Fibroblast of skin of abdomen (primary cell): ENCODE measurements at regions not wholly inside any gene's neighbourhood (a gene's known extent, or its start where the extent isn't known, plus 50 kb on each side); places are given as distances from the start of the nearest gene placed in this dataset.
A peak's percentile ranks its signal among the peaks of the same experiment; 100 is the strongest.
"Not testable (repeated sequence)": the region's sequence is repeated elsewhere in the genome, so short reads cannot be mapped to it uniquely, and the experiment has no call there.

Source experiments
- DNase-seq: peaks from one replicate; pipeline ENCODE4 v3.0.0-alpha.2; 2013

DNA sequence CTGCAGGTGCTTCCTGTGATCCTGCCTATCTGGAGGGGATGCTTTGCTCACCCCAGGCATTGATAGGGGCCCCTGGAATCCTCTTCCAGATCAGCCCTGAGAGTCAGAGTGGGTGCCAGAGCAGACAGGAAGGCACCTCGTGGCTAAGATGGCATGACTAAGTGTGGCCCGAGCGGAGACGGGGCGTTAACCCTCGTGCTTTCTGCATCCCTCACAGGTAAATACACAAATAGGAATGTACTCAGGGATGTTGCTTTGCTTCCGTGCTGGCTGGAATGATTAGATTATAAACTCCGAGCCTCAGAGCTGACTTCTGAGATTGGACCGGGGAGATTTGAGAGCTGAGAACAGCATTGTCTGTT is 312.7 kb upstream of the B3GAT1 start:
- no peak for DNase-seq

- no peak for DNase-seq
These were observed 312.2 kb upstream of the B3GAT1 start for GRCh38 chr11:134724106-134724778.

- not testable (repeated sequence) for DNase-seq
These were observed 308.6 kb upstream of the B3GAT1 start for GRCh38 chr11:134720691-134721070.

DNA sequence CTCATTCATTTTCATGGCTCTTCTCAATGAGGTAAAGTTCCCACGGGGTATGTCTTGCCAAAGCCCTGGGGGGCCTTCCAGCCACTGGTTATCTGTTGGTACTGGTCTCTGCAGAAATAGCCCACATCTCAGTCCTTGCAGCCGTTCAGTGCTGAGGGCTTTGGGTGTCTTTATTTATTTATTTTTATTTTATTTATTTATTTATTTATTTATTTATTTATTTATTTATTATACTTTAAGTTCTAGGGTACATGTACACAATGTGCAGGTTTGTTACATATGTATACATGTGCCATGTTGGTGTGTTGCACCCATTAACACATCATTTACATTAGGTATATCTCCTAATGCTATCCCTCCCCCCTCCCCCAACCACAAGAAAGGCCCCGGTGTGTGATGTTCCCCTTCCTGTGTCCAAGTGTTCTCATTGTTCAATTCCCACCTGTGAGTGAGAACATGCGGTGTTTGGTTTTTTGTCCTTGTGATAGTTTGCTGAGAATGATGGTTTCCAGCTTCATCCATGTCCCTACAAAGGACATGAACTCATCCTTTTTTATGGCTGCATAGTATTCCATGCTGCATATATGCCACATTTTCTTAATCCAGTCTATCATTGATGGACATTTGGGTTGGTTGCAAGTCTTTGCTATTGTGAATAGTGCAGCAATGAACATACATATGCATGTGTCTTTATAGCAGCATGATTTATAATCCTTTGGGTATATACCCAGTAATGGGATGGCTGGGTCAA is 308.1 kb upstream of the B3GAT1 start:
- not testable (repeated sequence) for DNase-seq

GRCh38 chr11:134719397-134719796 is 307.4 kb upstream of the B3GAT1 start:
- no peak for DNase-seq

DNA sequence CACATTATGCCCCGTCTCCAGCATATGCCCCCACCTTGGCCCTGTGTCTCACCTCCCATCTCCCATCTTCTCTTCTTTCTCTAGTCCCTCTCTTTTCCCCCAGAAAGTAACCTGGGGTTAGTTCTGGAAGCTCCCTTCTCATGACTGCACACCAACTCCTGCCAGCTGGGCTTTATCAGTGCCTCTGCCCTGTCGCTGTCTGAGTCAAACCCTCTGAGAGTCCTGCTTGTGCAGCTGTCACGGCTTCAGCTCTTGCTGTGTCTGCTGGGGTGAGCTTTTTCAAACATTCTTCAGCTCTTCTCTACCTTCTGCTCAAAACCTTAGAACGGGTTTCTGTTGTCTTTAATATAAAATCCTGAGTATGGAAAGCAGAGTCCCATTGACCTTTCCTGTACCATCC is 304.5 kb upstream of the B3GAT1 start:
- DNase-seq, result no peak

DNA sequence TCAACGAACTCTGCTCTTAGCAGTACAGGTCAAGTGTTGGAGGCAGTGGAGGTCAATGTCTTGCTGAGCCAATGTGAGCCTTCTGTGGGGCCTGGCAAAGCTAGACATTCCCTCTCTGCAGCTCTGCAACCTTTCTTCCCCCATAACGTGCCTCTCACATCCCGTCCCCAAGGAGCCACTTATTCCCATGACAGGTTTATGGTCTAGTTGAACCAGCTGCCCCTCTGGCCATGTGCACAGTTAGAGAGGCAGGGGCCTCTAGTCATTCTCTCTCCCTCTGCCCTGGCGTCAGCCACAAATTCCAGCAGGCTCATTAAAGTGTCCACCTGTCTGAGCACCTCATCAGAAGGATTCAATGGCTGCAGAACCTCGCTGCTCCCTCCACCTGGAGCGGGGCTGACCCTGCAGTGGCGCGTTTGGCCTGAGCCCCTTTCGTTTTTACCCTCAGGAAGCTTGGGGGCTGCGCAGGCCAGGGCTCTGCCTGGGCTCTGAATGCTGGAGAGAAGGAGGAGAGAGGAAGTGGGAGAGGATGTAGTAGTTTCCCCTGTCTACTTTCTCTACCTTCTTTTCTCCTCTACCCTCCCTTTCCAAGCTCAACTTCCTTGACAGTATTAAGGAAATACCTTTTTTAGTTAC is 302.1 kb upstream of the B3GAT1 start:
- no peak for DNase-seq

- DNase-seq, result no peak
These were observed 300.4 kb upstream of the B3GAT1 start for GRCh38 chr11:134712228-134713145.

DNA sequence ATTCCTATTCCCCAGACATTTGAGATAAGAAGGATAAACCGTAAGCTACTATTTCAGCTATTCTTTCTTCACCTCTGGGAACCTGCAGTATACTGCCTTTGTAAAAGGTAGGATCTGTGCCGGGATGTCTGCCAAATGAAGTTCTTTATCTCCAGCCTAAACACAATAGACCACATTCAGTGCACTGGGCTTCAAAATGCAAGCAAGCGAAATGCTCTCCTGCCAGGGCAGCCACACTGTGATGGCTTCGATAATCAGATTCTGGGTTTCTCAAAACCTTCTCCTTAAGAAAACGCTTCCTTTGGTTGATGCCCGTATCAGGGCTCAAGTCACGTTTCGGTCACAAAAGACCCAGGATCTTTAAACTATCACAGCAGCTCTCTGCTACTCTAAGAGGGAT is 299.5 kb upstream of the B3GAT1 start:
- no peak for DNase-seq

DNA sequence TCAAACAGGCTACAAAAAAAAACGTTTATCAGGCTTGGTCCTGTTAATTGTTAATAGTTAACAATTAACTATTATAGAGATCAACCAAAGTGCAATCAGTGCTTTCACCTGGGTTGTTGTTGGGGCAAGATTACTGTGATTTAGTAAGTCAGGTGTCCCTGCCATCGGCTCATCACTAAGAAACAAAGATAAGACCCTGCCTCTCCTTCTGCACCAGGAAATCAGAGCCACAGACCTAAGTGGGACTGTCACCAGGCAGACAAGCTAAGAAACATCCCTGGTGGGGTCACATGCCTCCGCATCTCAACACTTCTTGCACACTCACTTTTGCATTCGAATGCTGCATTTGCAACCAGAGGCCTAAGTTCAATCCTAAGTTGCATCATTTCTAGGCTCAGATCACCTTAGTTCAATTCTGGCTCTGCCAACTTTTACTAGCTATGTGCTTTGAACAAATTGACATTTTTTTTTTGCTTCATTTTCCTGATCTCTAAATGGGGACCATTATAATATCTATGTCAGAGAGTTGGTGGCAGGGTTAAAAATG is 298.9 kb upstream of the B3GAT1 start:
- DNase-seq, result no peak

- DNase-seq, result no peak
These were observed 293.8 kb upstream of the B3GAT1 start for GRCh38 chr11:134705858-134706257.

DNA sequence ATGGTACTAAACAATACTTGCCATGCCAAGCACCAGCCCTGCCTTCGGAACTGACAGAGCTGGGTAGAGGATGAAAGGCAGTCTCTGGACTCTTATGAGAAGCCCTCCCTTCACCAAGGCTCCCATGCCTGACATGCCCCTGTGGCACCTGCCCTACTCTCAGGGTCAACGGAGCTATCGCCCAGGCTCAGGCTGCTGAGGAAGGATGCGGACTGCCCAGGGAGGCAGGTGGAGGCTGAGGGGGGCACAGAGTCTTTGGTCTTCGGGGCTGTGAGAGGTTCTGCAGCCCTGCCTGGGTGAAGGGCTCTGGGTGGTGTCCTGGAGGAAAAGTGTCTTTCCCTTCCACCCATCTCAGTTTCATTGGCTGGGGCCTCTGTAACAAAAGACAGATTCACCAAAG is 290.8 kb upstream of the B3GAT1 start:
- no peak for DNase-seq

- no peak for DNase-seq
These were observed 289.6 kb upstream of the B3GAT1 start for GRCh38 chr11:134701564-134702165.

GRCh38 chr11:134700101-134700640 is 288.1 kb upstream of the B3GAT1 start:
- no peak for DNase-seq

GRCh38 chr11:134696455-134696854 is 284.4 kb upstream of the B3GAT1 start:
- no peak for DNase-seq

GRCh38 chr11:134691985-134692384 is 279.9 kb upstream of the B3GAT1 start:
- DNase-seq, result peak; percentile 43

DNA sequence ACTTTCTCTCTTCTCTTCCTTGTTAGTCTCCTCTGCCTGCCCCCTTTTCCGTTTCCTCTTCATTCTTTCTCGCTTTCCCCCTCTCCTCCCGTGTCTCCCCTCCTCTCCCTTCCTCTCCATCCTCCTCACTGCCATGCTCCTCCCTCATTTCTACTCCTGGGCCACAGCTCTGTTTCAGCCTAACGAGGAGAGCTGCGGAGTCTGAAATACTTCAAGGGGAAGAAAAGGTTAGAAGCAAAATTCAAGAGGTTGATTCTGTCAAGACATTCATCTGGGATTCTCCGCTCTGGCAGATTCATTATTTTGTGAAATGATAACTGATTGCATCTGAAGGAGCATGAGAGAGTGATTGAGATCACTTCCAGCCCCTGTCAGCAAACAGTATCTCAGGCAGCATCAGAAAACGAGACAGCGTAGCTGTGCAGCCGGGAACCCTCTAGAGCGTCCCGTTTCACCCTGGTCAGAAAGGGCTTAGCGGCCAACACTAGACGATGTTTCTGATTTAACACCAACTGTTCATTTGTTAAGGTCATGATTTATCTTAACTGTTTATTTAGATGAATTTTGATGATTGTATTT is 279.3 kb upstream of the B3GAT1 start:
- no peak for DNase-seq

DNA sequence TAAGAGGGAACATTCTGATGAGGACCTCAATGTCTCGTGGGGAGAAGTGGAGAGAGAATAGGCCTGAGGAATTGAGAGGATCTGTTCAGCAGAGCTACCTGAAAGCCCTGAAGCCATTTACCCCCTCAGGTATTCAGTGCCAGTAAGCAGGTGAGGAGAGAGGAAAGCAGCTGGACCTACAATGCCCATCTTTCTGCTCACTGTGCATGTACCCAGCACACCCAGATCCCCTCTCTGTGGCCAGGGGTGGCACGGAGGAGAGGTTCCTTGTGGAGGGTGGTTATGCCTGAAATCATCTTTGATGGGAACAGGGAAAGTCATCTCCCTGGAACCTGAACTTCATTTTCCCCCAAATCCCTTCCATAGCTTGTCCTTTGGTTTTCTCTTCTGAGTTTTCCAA is 277.8 kb upstream of the B3GAT1 start:
- no peak for DNase-seq

DNA sequence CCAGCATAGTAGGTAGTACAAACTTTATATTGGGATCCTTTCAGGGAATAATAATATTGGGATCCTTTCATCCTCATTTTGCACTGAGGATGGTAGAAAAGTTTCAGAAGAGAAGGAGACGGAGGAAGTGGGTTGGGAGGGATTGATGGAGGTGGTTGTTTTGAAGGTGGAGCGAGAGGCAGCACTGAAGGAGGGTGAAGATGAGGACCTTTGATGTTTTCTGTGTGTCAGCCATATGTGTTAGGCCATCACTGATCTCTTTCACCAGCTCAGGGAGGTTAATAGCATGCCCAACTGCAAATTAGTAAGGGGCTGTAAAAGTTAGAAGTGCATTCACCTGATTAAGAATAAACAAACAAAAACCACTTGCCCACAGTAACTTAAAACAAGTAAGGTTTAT is 275.5 kb upstream of the B3GAT1 start:
- DNase-seq, result no peak

- DNase-seq, result no peak
These were observed 274.5 kb upstream of the B3GAT1 start for GRCh38 chr11:134686460-134687061.

GRCh38 chr11:134685793-134686380 is 273.8 kb upstream of the B3GAT1 start:
- DNase-seq, result no peak
